Urothelium cell line (cell line): ENCODE measurements at regions not wholly inside any gene's neighbourhood (a gene's known extent, or its start where the extent isn't known, plus 50 kb on each side); places are given as distances from the start of the nearest gene placed in this dataset.

Source experiments
- DNase-seq: peaks from one replicate; pipeline ENCODE4 v3.0.0; 2011; ENCODE audit warnings: low spot score, mixed read lengths
- FAIRE-seq: peaks from 2 replicates; lab custom pipeline; 2011; peaks lifted over from hg19 to GRCh38; lab: Jason Lieb, UNC

GRCh38 chr10:33820531-33820930 is 486.1 kb upstream of the NRP1 start:
- DNase-seq = no peak
- FAIRE-seq = no peak

GRCh38 chr10:33819206-33819605 is 484.7 kb upstream of the NRP1 start:
- DNase-seq = no peak
- no peak for FAIRE-seq

GRCh38 chr10:33818343-33818742 is 483.9 kb upstream of the NRP1 start:
- DNase-seq (no peak), FAIRE-seq (no peak)

DNA sequence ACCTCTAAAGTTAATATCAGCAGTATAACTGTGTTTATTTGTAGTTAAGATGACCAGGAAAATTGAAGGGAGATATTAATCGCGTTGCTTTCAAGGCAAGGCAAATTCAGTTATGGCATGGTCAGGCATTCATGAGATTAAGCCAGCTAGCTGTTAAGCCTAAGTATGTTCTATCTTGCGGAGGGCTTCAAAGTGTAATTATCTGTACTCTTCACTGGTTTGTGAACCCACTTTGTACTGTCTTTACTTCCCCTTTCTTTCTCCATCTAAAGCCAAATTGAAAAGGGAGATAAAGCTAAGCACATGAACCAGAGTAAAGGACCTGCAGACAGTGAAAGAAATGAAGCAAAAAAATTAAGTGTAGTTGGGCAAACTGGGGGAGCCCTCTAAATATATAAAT is 483.1 kb upstream of the NRP1 start:
- DNase-seq (no peak), FAIRE-seq (no peak)

- no peak for DNase-seq
- FAIRE-seq = no peak
Observed at GRCh38 chr10:33815776-33816175, 481.3 kb upstream of the NRP1 start.

GRCh38 chr10:33813871-33814270 is 479.4 kb upstream of the NRP1 start:
- FAIRE-seq (no peak), DNase-seq (no peak)

DNA sequence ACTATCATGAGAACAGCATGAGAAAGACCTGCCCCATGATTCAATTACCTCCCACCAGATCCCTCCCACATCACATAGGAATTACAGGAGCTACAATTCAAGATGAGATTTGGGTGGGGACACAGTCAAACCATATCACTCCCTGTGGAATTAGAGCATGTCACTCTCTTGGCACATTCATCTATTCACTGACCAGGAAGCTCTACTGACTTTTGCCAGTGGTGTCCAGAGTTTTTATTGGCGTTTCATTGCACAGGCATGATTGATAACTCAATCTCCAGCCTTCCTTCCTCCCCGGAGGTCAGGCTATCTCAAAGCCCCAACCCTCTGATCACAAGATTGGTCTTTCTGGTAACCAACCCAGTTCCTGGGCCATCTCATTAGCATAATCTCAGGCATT is 478.9 kb upstream of the NRP1 start:
- DNase-seq = no peak
- no peak for FAIRE-seq

- no peak for DNase-seq
- no peak for FAIRE-seq
Observed at GRCh38 chr10:33812586-33812985, 478.1 kb upstream of the NRP1 start.

- no peak for DNase-seq
- FAIRE-seq = no peak
Observed at GRCh38 chr10:33810986-33811385, 476.5 kb upstream of the NRP1 start.

DNA sequence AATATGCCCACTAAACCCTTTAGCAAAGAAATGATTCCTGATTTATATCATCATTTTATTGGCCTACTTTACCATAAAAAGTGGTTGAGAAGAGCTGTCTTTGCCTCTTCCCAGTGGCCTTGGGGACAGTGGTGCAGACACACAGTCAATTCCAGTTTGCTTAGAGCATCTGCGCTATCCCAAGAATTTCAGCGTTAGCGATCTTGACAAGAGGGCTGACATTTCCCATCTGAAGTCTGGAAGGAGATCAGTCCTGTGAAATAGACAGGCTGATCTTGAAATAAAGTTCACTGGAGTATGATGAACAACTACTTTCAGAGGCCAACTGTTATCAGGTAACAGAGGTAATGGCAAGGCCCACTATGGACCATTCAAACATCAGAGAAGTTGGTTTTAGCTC is 475.3 kb upstream of the NRP1 start:
- DNase-seq = no peak
- no peak for FAIRE-seq

DNA sequence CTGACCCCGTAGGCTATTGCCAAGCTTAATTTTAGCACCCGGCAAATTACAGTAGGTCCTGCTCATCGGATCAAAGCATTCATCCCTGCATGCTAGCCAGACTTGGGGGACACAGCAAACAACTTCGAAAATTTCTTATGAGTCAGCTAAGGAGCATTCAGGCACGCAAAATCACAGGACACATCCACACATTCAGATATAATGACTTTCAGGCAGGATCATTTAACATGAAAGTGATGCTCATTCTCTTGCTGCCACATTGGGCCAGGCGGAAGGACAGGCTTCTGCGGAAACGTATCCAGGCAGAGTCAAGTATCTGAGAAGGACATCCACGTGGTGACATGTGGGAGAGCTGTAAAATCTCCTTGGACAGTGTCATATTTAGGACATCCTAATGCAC is 474.0 kb upstream of the NRP1 start:
- no peak for FAIRE-seq
- no peak for DNase-seq

- DNase-seq (no peak), FAIRE-seq (no peak)
Observed at GRCh38 chr10:33807531-33808359, 473.3 kb upstream of the NRP1 start.

GRCh38 chr10:33805831-33806230 is 471.4 kb upstream of the NRP1 start:
- FAIRE-seq = no peak
- no peak for DNase-seq

GRCh38 chr10:33804584-33804983 is 470.1 kb upstream of the NRP1 start:
- no peak for DNase-seq
- FAIRE-seq = no peak

- no peak for DNase-seq
- FAIRE-seq = no peak
Observed at GRCh38 chr10:33803248-33803647, 468.8 kb upstream of the NRP1 start.

DNA sequence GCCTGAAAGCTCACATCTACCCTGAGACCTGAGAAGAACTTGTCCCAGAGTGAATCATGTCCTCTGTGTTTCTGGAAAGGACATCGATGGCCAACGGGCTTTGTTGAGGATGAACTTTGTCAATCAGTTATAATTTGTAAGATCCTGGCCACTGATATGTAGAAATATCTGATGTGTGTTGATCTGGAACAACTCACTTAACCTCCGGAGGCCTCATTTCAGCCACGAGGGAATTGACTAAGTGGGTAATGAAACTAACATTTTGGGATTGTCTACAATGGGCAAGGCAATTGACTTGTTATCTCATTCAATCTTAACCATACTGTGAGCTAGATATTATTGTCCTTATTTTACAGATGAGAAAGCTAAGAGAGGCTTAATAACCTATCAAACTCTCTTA is 468.1 kb upstream of the NRP1 start:
- no peak for FAIRE-seq

DNA sequence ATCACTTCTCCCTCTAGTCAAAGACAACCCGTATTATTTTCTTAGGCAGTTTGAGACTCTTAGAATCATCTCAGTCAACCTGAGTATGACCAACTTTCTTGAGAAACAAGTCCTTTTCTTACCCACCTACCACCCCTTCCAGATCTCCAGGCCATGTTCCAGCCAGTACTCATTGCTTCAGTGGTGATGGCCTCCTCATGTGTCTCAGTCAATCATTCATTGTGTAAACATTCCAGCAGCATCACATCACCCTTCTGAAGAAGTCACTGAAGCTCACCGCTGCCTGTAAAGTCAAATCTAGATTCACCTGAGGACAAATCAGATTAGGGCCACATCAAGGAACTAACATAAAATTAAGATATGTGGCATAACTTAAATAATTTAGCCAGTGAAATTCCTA is 467.2 kb upstream of the NRP1 start:
- FAIRE-seq (no peak), DNase-seq (peak; percentile 67)

More for the DNA sequence above, 468.1 kb upstream of the NRP1 start:
- no peak for DNase-seq

GRCh38 chr10:33800986-33801385 is 466.5 kb upstream of the NRP1 start:
- DNase-seq = no peak
- no peak for FAIRE-seq

DNA sequence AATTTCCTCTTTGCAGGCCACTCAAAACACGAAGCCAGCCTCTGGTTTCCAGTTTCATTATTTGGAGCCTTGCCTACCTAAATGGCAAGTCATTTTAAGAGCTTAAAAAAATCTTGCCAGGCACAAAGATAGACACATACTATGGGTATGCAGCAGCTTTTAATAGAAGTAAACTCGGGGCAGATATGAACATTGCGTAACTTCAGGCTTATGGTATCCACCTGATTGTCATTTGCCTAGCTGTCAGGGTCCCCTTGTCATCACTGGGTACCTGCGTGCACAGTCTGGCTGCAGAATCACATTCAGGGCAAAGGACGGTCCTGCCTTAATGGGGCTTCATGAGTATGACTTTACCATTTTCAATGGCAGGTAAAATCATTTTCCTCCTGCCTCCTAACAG is 466.1 kb upstream of the NRP1 start:
- no peak for DNase-seq
- peak; percentile 90 for FAIRE-seq

DNA sequence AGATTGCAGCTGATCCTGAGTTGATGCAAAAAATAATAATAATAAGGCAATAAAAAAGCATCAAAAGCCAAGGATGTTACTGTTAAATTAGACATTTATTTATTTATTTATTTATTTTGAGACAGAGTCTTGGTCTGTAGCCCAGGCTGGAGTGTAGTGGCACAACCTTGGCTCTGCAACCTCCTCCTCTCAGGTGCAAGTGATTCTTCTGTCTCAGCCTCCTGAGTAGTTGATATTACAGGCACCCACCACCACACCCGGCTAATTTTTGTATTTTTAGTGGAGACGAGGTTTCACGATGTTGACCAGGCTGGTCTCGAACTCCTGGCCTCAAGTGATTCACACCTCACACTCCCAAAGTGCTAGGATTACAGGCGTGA is 465.5 kb upstream of the NRP1 start:
- FAIRE-seq = no peak
- DNase-seq = no peak

- FAIRE-seq = no peak
- no peak for DNase-seq
Observed at GRCh38 chr10:33799281-33799943, 464.9 kb upstream of the NRP1 start.

DNA sequence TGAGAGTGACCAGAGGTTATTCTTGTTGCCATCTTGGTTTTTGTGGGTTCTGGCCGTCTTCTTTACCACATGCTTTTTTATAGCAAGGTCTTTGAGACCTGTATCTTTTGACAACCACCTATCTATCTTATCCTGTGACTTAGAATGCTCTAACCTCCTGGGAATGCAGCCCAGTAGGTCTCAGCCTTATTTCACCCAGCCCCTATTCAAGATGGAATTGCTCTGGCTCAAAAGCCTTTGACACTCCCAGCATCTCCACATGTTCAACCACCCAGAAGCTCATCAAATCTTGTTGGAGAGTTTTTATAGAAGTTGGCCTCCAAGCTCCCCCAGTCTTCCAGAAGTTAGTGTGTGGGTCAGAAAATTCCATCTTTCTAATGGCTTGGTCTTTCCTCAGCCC is 464.3 kb upstream of the NRP1 start:
- no peak for DNase-seq
- no peak for FAIRE-seq

DNA sequence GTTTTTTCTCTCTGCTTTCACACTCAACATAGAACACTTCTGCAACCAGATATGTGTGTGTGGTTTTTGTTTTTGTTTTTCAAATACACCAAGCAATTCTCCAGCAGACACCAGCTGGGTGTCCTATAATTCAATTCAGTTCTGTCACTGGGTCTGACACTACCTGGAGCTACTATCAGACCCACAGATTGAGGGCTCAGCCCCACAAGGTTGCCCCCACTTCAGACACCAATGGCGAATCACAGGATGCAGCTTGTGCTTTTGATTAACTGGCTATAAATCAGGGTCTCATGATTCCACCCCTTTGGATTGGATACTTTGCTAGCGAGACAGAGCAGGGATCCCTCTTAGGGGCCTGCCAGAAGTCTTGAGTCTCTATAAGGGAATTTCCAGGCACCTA is 462.2 kb upstream of the NRP1 start:
- no peak for FAIRE-seq
- DNase-seq = no peak
